Mammary epithelial cell (primary cell): ENCODE measurements at regions not wholly inside any gene's neighbourhood (a gene's known extent, or its start where the extent isn't known, plus 50 kb on each side); places are given as distances from the start of the nearest gene placed in this dataset.
A peak's percentile ranks its signal among the peaks of the same experiment; 100 is the strongest.

Experiments
- EZH2 ChIP-seq: IDR thresholded peaks from 2 replicates; pipeline ENCODE4 v1.6.1; 2012; ENCODE audit warnings: low read length, inconsistent platforms, borderline replicate concordance
- TF ChIP-seq, protein P1 (sequence below), 2 donors: IDR thresholded peaks in 1 of 2; conservative IDR thresholded peaks in 1 of 2; 2 replicates each; pipeline ENCODE4 v1.5.1; 2011 to 2012; ENCODE audit warnings: inconsistent platforms in 2 of 2, low read length in 2 of 2, mild to moderate bottlenecking in 2 of 2, control low read depth in 1 of 2, low read depth in 1 of 2; ENCODE audit not compliant: insufficient read depth in 1 of 2; ENCODE audit errors: extremely low read depth in 1 of 2

- TF ChIP-seq, protein P1, sequence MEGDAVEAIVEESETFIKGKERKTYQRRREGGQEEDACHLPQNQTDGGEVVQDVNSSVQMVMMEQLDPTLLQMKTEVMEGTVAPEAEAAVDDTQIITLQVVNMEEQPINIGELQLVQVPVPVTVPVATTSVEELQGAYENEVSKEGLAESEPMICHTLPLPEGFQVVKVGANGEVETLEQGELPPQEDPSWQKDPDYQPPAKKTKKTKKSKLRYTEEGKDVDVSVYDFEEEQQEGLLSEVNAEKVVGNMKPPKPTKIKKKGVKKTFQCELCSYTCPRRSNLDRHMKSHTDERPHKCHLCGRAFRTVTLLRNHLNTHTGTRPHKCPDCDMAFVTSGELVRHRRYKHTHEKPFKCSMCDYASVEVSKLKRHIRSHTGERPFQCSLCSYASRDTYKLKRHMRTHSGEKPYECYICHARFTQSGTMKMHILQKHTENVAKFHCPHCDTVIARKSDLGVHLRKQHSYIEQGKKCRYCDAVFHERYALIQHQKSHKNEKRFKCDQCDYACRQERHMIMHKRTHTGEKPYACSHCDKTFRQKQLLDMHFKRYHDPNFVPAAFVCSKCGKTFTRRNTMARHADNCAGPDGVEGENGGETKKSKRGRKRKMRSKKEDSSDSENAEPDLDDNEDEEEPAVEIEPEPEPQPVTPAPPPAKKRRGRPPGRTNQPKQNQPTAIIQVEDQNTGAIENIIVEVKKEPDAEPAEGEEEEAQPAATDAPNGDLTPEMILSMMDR (conservative IDR thresholded peaks at IDR 0.05 in 1 of 2, IDR thresholded peaks at IDR 0.05 in 1 of 2; ENCODE audit: extremely low read depth in 1 of 2, insufficient read depth in 1 of 2, low read depth in 1 of 2, low read length in 2 of 2), result peak; percentile 17 to 55
- no peak for TF ChIP-seq EZH2
Measured at GRCh38 chr1:72557446-72558049, 275.2 kb upstream of the NEGR1 start.
